Gastrocnemius medialis (tissue), 4 donors: ENCODE measurements at regions not wholly inside any gene's neighbourhood (a gene's known extent, or its start where the extent isn't known, plus 50 kb on each side); places are given as distances from the start of the nearest gene placed in this dataset.

ENCODE experiments used
- ATAC-seq, 2 donors: fragments of 150-250 bp; one replicate each; pipeline ENCODE4 v1.9.1; 2016
- DNase-seq, 2 donors: peaks; one replicate each; pipeline ENCODE4 v3.0.0-alpha.2; 2019
- H3K27ac ChIP-seq, 4 donors: fragments of 200-600 bp; sonication (generic); 1 replicate in 1 of 4; 2 replicates in 3 of 4; pipeline ENCODE4 v1.5.1; 2016 to 2018; ENCODE audit warnings: mild to moderate bottlenecking in 2 of 4, moderate library complexity in 1 of 4
- H3K27me3 ChIP-seq, 3 donors: fragments of 200-600 bp; sonication (generic) in 2 of 3; 1 replicate in 1 of 3; 2 replicates in 2 of 3; pipeline versions ENCODE4 v1.5.1 to v1.6.0; 2016 to 2019; ENCODE audit warnings: mild to moderate bottlenecking in 1 of 3, moderate library complexity in 1 of 3
- H3K36me3 ChIP-seq, 2 donors: fragments of 200-600 bp; sonication (generic) in 1 of 2; one replicate each; pipeline ENCODE4 v1.5.1; 2017 to 2018
- H3K4me1 ChIP-seq, 2 donors: fragments of 200-600 bp; sonication (generic) in 1 of 2; one replicate each; pipeline ENCODE4 v1.5.1; 2016 to 2017; ENCODE audit warnings: mild to moderate bottlenecking in 2 of 2
- H3K4me3 ChIP-seq, 4 donors: fragments of 200-600 bp; sonication (generic) in 3 of 4; 1 replicate in 1 of 4; 2 replicates in 3 of 4; pipeline ENCODE4 v1.5.1; 2016 to 2019; ENCODE audit warnings: mild to moderate bottlenecking in 2 of 4
- H3K9me3 ChIP-seq, 3 donors: fragments of 200-600 bp; sonication (generic) in 2 of 3; 1 replicate in 1 of 3; 2 replicates in 2 of 3; pipeline ENCODE4 v1.5.1; 2016 to 2019
- POLR2A ChIP-seq, 2 donors: fragments of 450-650 bp; IDR thresholded peaks; one replicate each; pipeline ENCODE4 v1.6.1; 2017; ENCODE audit warnings: antibody characterized with exemption in 2 of 2, mild to moderate bottlenecking in 2 of 2, moderate library complexity in 2 of 2
- in situ Hi-C, 4 donors: fragments of 200-750 bp; cut with MboI; loops; one replicate each; pipeline versions ENCODE4 v1.15.0 to v1.8.0; 2017; ENCODE audit warnings: low sequenced_read_pairs in 4 of 4
- intact Hi-C: fragments of 100-400 bp; cut with DNase I; formaldehyde crosslinking; loops from one replicate; pipeline ENCODE4 v1.15.1; 2023; ENCODE audit warnings: low total_unique reads
- TF ChIP-seq, protein P1 (sequence below), 5 experiments: fragments of 450-650 bp in 3 of 5; fragments of 200-600 bp in 2 of 5; sonication (generic) in 2 of 5; IDR thresholded peaks in 4 of 5; conservative IDR thresholded peaks in 1 of 5; 1 replicate in 4 of 5; 2 replicates in 1 of 5; pipeline ENCODE4 v1.5.1; 2016 to 2019; ENCODE audit warnings: antibody characterized with exemption in 5 of 5, mild to moderate bottlenecking in 3 of 5, moderate library complexity in 3 of 5

DNA sequence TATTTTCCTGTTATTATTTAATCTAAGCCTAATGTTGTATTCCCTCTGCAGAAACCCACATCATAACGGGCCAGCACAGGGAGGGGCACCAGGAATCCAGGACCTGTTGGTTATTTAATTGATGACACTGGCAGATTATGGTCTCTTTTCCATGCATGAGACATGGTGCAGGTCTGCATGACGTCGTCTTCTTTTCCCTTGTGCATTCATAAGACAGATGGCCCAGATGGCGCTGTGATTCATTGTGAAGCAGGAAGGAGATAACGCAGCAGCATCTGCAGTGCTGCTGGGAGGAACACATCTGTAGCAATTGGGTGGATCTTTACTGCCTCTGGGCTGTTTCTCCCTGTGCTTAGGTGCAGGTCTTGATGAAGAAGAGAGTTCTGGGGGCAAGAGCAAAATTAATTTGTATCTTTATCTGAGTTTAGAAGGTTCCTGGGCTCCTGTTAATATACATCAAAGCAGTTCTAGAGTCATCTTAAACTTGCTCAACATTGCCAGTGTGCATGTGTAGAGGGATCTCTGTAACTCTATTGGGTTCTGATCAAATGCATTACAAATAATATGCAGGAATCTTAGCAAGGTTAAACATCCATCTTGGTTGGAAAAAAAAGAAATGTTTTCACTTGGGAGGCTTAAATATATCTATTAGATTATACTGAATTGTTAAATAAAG, 176.1 kb downstream of the PCSK1 start:
- ATAC-seq (no peak), DNase-seq (peak in 1 of 2 donors; percentile 20)
- Histone ChIP-seq H3K27ac (no peak overlapping the region), H3K36me3 (no peaks in the 10 kb centered on the region), H3K4me1 (peaks cover 0 to 19% of the 10 kb centered on the region in 2 donors), H3K27me3 (no peaks in the 10 kb centered on the region), H3K4me3 (no peak overlapping the region), H3K9me3 (no peaks in the 10 kb centered on the region)
- in situ Hi-C loops (no loop called here), intact Hi-C loops (no loop called here)
- TF ChIP-seq POLR2A (IDR thresholded peaks at IDR 0.05): no peak
- TF ChIP-seq, protein P1, sequence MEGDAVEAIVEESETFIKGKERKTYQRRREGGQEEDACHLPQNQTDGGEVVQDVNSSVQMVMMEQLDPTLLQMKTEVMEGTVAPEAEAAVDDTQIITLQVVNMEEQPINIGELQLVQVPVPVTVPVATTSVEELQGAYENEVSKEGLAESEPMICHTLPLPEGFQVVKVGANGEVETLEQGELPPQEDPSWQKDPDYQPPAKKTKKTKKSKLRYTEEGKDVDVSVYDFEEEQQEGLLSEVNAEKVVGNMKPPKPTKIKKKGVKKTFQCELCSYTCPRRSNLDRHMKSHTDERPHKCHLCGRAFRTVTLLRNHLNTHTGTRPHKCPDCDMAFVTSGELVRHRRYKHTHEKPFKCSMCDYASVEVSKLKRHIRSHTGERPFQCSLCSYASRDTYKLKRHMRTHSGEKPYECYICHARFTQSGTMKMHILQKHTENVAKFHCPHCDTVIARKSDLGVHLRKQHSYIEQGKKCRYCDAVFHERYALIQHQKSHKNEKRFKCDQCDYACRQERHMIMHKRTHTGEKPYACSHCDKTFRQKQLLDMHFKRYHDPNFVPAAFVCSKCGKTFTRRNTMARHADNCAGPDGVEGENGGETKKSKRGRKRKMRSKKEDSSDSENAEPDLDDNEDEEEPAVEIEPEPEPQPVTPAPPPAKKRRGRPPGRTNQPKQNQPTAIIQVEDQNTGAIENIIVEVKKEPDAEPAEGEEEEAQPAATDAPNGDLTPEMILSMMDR (IDR thresholded peaks at IDR 0.05 in 4 of 5, conservative IDR thresholded peaks at IDR 0.05 in 1 of 5): no peak

DNA sequence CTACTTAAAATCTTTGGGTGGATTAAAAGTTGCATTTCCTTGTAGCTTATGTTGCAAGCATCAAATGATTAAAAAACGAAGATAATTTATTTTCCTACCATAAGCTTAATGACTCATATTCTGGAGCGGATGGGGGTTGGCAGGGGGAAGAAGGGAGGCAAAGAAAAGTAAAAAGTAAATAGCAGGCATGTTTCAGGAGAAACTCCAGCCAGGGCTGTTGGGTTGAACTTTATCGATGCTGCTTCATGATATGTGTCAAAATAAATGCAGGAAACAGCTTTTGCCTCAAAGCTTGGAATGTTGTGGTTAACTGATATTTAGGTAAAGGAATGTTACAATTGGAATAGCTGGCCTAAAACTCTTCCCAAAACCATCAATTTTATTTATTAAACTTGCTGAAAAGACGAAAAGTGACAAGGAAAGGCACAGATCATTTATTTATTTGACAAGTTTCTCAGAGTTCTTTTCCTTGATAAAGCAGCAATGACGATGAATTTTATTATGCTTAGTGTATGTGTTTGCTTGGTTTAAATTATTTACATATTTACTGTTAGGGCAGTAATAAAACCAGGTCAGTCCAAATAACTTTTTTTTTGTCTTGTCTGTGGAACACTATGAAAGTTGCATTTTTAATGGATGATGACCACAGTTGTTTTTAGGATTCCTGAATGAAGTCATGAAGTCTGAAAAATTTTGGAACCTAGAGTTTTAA, 177.9 kb downstream of the PCSK1 start:
- Histone ChIP-seq H3K4me3 (no peak overlapping the region), H3K4me1 (peaks cover 0 to 19% of the 10 kb centered on the region in 2 donors), H3K9me3 (no peaks in the 10 kb centered on the region), H3K27ac (no peak overlapping the region), H3K36me3 (no peaks in the 10 kb centered on the region), H3K27me3 (no peaks in the 10 kb centered on the region)
- ATAC-seq: no peak
- in situ Hi-C loops (no loop called here), intact Hi-C loops (no loop called here)
- no peak for DNase-seq
- no peak for TF ChIP-seq POLR2A (IDR thresholded peaks at IDR 0.05)
- TF ChIP-seq, protein P1 (IDR thresholded peaks at IDR 0.05 in 4 of 5, conservative IDR thresholded peaks at IDR 0.05 in 1 of 5): no peak

DNA sequence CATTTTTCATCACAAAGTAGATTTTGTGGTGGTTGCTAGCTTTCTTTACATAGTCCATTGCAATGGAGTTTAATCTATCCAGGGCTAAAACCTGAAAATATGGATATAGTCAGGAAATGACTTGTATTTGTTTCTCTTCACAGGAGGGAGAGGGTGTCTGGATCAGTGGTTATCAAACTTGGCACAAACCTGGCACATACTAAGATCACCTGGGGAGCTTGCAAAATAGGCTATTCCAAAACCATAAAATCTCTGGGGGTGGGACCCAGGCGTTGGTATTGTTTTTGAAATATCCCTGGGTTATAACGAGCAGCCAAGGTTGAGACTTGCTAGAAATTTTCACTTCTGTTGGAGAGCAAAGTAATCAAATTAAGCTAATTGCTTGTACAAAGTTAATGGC, 179.9 kb downstream of the PCSK1 start:
- no peak overlapping the region for H3K4me3 ChIP-seq
- in situ Hi-C loops: no loop called here
- no peak overlapping the region for H3K27ac ChIP-seq
- no peaks in the 10 kb centered on the region for H3K9me3 ChIP-seq
- intact Hi-C loops: no loop called here
- no peak for ATAC-seq
- H3K27me3 ChIP-seq: no peaks in the 10 kb centered on the region
- TF ChIP-seq, protein P1 (IDR thresholded peaks at IDR 0.05 in 4 of 5, conservative IDR thresholded peaks at IDR 0.05 in 1 of 5): no peak
- TF ChIP-seq POLR2A (IDR thresholded peaks at IDR 0.05): no peak
- H3K36me3 ChIP-seq: no peaks in the 10 kb centered on the region
- no peak for DNase-seq
- peaks cover 0 to 6% of the 10 kb centered on the region in 2 donors for H3K4me1 ChIP-seq

DNA sequence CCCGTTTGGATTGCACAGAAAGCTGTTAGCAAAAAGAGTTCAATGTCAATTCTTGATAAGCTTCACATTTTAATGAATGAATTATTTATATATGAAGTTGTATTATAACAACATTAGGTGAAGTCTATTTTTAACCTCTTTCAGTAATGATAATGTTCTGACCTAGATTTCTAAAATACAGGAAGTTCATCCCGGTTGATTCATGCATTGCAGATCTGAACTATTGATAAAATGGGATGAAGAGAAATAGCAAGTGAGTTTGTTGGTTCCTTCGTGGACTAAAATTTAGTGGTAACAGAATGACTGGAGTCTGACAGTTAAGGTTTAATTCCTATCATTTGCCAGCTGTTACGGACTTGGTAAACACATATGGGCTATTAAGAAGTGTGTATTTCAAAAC, 180.5 kb downstream of the PCSK1 start:
- ATAC-seq (no peak), DNase-seq (no peak)
- in situ Hi-C loops (no loop called here), intact Hi-C loops (no loop called here)
- H3K4me1 ChIP-seq: peaks cover 0 to 9% of the 10 kb centered on the region in 2 donors
- H3K27me3 ChIP-seq: no peaks in the 10 kb centered on the region
- H3K4me3 ChIP-seq: no peak overlapping the region
- no peaks in the 10 kb centered on the region for H3K9me3 ChIP-seq
- H3K36me3 ChIP-seq: no peaks in the 10 kb centered on the region
- TF ChIP-seq POLR2A (IDR thresholded peaks at IDR 0.05): no peak
- TF ChIP-seq, protein P1 (IDR thresholded peaks at IDR 0.05 in 4 of 5, conservative IDR thresholded peaks at IDR 0.05 in 1 of 5): no peak
- H3K27ac ChIP-seq: no peak overlapping the region
